Skeletal muscle cell (primary cell): ENCODE measurements at regions not wholly inside any gene's neighbourhood (a gene's known extent, or its start where the extent isn't known, plus 50 kb on each side); places are given as distances from the start of the nearest gene placed in this dataset.
"Not testable (repeated sequence)": the region's sequence is repeated elsewhere in the genome, so short reads cannot be mapped to it uniquely, and the experiment has no call there.

Source experiments
- DNase-seq: peaks from one replicate; pipeline ENCODE4 v3.0.0-alpha.2; 2010; ENCODE audit warnings: low read depth
- H3K4me3 ChIP-seq: 2 replicates; pipeline ENCODE4 v1.5.1; 2011; ENCODE audit warnings: low read depth, mild to moderate bottlenecking, control low read depth, low read length, moderate library complexity

- H3K4me3 ChIP-seq: no peak overlapping the region
- no peak for DNase-seq
Observed at GRCh38 chr22:27315833-27316232, 485.7 kb downstream of the MN1 start.

- H3K4me3 ChIP-seq: no peak overlapping the region
- DNase-seq: no peak
Observed at GRCh38 chr22:27317096-27317495, 484.5 kb downstream of the MN1 start.

GRCh38 chr22:27317971-27318428 lies 483.6 kb downstream of the MN1 start:
- DNase-seq: peak; percentile 19
- no peak overlapping the region for H3K4me3 ChIP-seq

GRCh38 chr22:27318516-27318915 lies 483.0 kb downstream of the MN1 start:
- no peak overlapping the region for H3K4me3 ChIP-seq
- peak; percentile 72 for DNase-seq

GRCh38 chr22:27323661-27324060 lies 477.9 kb downstream of the MN1 start:
- DNase-seq: no peak
- H3K4me3 ChIP-seq: no peak overlapping the region

GRCh38 chr22:27324908-27325307 lies 476.6 kb downstream of the MN1 start:
- H3K4me3 ChIP-seq, DNase-seq: not testable (repeated sequence)

DNA sequence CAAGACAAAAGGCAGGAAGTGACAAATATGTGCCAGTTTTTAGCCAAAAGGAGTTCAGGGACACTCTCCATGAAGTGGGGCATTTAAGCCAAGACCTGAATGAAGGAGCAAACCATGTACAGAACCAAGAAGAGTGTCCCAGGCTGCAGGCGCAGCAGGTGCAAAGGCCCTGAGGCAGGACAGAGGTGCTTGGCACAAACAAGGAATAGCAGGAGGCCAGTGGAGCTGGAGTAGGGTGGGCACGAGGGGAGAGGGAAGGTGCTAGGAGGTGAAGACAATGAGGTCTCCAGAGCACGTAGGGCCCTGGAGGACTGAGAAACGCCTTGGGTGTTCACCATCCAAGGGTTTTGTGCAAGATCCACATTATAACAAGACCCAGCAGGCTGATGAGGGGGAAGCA lies 474.1 kb downstream of the MN1 start:
- no peak overlapping the region for H3K4me3 ChIP-seq
- DNase-seq: no peak

GRCh38 chr22:27327981-27328721 lies 473.4 kb downstream of the MN1 start:
- DNase-seq: no peak
- H3K4me3 ChIP-seq: no peak overlapping the region

DNA sequence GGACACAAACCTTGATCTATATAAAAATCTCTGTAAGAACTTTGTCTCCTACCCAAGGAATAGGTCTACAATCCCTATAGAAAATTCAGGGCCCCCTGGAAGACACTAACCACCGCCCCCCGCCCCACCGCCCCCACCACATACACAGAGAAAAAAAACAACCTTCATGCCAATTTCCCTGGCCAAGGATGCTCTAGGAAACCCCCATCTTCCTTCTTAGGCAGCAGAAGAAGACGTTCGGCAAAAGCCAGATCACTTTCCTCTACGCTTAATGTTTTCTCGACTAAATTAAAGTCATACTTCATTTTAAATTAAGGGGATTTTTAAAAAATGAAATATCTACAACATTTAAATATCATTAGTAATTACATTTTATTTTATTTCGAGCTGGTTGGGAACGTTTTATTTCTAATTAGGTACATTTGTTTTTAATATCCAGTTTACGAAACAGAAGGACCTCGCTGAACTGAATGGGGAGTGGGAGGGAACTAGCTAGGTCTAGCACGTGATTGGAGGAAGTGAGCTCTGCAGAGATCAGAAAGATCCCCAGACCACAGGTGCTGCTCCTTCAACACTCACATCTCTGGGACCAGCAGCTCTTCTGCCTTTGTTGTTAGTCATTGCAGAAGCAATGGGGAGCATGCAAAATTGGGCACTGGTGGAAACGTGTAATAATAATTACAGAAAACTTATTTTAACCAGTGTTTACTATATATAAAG lies 472.3 kb downstream of the MN1 start:
- no peak for DNase-seq
- H3K4me3 ChIP-seq: no peak overlapping the region

DNA sequence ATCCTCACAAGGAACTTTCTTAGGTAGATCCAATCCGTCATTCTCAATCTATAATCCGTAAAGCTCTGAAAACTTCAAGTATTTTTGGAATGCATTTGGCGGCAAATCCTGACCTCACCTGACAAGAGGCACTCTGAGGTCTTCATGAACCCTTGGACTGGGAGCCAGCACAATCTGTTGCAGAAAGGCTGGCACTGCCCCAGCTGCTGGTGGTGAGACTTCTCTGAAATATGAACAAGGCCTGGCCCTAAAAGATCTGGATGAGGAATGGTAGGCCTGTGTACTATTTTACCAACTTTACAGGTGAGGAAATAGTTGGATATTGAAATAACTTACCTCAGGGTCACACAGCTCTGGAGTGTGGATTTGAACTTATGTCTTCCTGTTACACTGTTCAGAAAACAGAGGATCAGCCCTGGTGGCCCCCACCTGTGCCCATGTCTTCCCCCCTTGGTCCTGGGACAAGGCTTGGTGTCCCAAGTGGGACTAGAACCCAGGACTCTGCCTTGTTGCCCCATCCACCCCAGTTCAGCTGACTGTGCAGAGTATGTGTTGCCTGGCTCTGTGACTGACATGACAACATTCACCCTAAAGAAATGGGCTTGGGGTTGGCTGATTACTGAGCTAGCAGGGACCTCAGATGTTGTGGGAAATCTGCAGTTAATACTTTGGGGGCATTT lies 471.4 kb downstream of the MN1 start:
- H3K4me3 ChIP-seq: no peak overlapping the region
- DNase-seq: no peak

GRCh38 chr22:27331526-27332281 lies 469.9 kb downstream of the MN1 start:
- DNase-seq: peak; percentile 13
- H3K4me3 ChIP-seq: no peak overlapping the region

GRCh38 chr22:27335102-27335660 lies 466.4 kb downstream of the MN1 start:
- no peak for DNase-seq
- no peak overlapping the region for H3K4me3 ChIP-seq

DNA sequence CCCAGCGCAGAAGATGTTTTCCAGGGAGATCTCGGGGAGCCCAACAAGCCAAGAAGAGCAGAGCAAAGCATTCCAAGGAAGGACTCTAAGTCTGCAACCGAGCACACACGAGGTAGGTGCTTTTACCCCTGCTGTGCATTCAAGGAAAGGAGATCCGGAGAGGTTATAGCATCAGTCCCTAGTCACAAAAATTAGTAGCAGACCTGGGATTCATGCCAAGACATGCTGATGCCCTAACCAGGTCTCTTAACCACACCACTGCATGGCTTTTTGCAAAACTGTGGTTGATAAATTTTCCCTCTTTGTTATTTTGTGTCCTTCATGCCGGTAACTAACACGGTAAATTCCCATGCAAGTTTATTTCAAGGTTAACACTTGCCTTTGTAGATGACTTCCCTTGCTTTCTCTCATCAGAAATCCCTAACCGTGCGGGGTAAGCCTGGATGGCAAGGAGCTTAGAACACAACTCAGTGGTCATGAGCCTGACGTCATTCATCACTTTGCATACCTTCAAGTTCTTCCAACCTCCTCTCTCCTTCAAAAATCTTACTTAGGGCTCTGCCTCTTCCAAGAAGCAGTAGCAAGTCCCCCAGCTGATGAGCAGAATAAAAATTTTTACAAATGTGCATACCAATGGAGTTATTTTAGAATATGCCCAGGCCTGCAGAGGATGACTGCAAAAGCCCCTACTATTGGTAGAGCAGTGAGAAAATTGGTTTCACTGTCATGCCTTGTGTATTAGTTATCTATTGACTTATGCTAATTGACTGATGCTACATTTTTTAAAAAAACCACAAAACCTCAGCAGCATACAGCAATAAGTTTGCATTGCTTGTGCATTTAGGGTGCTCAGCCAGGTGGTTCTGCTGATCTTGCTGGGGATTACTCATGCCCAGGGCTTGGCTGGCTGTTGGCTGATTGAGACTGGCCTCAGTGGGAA lies 465.1 kb downstream of the MN1 start:
- no peak overlapping the region for H3K4me3 ChIP-seq
- no peak for DNase-seq

DNA sequence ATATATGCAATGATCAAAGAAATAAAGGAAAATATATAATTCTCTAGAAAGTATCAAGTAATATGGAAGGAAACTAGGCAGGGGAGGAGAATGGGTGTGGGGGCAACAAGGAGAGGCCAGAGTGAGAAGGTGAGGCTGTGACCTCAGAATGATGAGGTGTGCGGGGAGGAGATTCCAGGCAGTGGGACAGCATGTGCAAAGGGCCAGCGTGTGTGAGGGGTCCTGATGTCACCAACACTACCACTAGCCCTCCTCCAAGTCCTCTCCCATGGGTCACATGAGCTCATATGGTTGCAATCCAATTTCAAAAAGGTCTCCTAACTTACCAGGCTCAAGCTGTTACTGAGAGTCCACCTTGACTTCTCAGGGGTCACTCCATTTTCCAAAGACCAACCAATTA lies 463.9 kb downstream of the MN1 start:
- DNase-seq: no peak
- H3K4me3 ChIP-seq: no peak overlapping the region

- no peak overlapping the region for H3K4me3 ChIP-seq
- DNase-seq: no peak
Observed at GRCh38 chr22:27340047-27340446, 461.5 kb downstream of the MN1 start.

DNA sequence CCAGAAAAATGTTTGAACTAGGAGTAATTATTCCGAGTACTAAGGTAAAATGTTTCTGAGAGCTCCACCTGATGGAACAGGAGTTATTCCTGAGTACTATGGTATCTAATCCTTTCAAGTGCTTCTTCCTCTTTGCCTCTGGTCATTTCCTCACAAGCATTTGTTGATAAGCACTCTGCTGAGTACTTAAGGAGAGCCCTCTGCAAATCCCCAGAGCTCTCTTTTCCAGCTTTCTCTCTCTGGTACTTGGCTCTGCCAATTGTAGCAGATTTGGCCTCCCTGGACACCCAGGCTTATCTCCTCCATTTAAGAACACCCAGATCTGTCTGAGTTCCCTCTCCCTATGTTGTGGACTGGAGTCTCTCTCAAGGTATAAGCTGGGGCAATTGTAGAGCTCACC lies 457.0 kb downstream of the MN1 start:
- DNase-seq: no peak
- no peak overlapping the region for H3K4me3 ChIP-seq

DNA sequence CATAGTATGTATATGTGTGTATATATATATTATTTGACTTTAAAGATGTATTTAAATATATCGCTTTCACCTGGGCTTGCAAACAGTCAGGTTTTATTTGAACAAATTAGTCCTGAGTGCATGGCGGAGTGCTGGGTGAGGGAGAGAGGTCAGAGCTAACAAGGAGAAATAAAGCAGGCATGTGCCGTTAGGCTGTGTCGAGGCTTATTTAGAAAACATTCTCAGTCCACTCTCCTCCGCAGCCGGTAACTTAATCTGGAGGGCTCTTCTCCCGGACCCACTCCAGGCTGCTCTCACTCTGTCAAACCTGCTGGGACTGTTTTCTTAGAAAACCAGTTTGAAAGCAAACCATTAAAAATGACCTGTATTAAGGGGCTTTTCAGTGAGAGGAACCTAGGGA lies 455.9 kb downstream of the MN1 start:
- no peak overlapping the region for H3K4me3 ChIP-seq

GRCh38 chr22:27347951-27348350 lies 453.6 kb downstream of the MN1 start:
- no peak overlapping the region for H3K4me3 ChIP-seq
- no peak for DNase-seq

More for the DNA sequence above, 455.9 kb downstream of the MN1 start:
- no peak for DNase-seq
